ENCODE measurements at regions not wholly inside any gene's neighbourhood (a gene's known extent, or its start where the extent isn't known, plus 50 kb on each side); places are given as distances from the start of the nearest gene placed in this dataset.

DNA sequence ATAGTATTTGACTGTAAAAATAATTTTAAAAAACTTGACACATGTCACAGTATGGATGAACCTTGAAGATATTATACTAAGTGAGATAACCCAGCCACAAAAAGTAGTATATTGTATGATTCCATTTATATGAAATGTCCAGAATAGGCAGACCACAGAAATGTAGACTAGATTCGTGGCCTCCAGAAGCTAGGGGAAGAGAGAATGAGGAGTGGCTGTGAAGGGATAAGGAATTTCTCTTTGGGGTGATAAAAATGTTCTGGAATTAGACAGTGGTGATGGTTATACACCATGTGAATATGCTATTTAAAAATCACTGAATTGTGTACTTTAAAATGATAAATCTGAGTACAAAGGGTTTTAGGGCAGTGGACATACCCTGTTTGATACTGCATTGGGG is 253.1 kb upstream of the DYNLRB2 start:
- H3K4me3 ChIP-seq (ENCODE audit: low read depth, low read length, poor library complexity, severe bottlenecking) = no peak overlapping the region
- no peak overlapping the region for H3K27ac ChIP-seq (ENCODE audit: low read depth, low read length, poor library complexity, severe bottlenecking)
- BruUV-seq (replicated peaks) = no TSS peak
- TF ChIP-seq EZH2 (IDR thresholded peaks at IDR 0.05; ENCODE audit: borderline replicate concordance, low read depth, low read length, poor library complexity, severe bottlenecking) = no peak
- TF ChIP-seq, protein P1, sequence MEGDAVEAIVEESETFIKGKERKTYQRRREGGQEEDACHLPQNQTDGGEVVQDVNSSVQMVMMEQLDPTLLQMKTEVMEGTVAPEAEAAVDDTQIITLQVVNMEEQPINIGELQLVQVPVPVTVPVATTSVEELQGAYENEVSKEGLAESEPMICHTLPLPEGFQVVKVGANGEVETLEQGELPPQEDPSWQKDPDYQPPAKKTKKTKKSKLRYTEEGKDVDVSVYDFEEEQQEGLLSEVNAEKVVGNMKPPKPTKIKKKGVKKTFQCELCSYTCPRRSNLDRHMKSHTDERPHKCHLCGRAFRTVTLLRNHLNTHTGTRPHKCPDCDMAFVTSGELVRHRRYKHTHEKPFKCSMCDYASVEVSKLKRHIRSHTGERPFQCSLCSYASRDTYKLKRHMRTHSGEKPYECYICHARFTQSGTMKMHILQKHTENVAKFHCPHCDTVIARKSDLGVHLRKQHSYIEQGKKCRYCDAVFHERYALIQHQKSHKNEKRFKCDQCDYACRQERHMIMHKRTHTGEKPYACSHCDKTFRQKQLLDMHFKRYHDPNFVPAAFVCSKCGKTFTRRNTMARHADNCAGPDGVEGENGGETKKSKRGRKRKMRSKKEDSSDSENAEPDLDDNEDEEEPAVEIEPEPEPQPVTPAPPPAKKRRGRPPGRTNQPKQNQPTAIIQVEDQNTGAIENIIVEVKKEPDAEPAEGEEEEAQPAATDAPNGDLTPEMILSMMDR (conservative IDR thresholded peaks at IDR 0.05; ENCODE audit: low read depth, low read length) = no peak
- intact Hi-C loops (cut with micrococcal nuclease; ENCODE audit: unreplicated experiment) = no loop called here
- DNase-seq (ENCODE audit: low spot score) = no peak
- H3K27me3 ChIP-seq (replicated peaks; ENCODE audit: insufficient read depth, low read depth, low read length, poor library complexity) = no peaks in the 10 kb centered on the region
- no peaks in the 10 kb centered on the region for H3K4me1 ChIP-seq (ENCODE audit: insufficient read depth, low read length, poor library complexity, severe bottlenecking)
- ChIA-PET POLR2A (ENCODE audit: low non-redundant PET) (no interaction called here), CTCF (no interaction called here)
- no peaks in the 10 kb centered on the region for H3K36me3 ChIP-seq (ENCODE audit: insufficient read depth, low read length, poor library complexity, severe bottlenecking)
- H3K9me3 ChIP-seq (ENCODE audit: low read depth, low read length, poor library complexity, severe bottlenecking) = no peaks in the 10 kb centered on the region

GRCh38 chr16:80285104-80285503 is 255.7 kb upstream of the DYNLRB2 start:
- H3K9me3 ChIP-seq (ENCODE audit: low read depth, low read length, poor library complexity, severe bottlenecking) = no peaks in the 10 kb centered on the region
- H3K27ac ChIP-seq (ENCODE audit: low read depth, low read length, poor library complexity, severe bottlenecking) = no peak overlapping the region
- DNase-seq (ENCODE audit: low spot score) = no peak
- TF ChIP-seq, protein P1 (conservative IDR thresholded peaks at IDR 0.05; ENCODE audit: low read depth, low read length) = no peak
- no peak for TF ChIP-seq EZH2 (IDR thresholded peaks at IDR 0.05; ENCODE audit: borderline replicate concordance, low read depth, low read length, poor library complexity, severe bottlenecking)
- no peak overlapping the region for H3K4me3 ChIP-seq (ENCODE audit: low read depth, low read length, poor library complexity, severe bottlenecking)
- ChIA-PET CTCF (no interaction called here), POLR2A (ENCODE audit: low non-redundant PET) (no interaction called here)
- H3K4me1 ChIP-seq (ENCODE audit: insufficient read depth, low read length, poor library complexity, severe bottlenecking) = no peaks in the 10 kb centered on the region
- H3K27me3 ChIP-seq (replicated peaks; ENCODE audit: insufficient read depth, low read depth, low read length, poor library complexity) = no peaks in the 10 kb centered on the region
- intact Hi-C loops (cut with micrococcal nuclease; ENCODE audit: unreplicated experiment) = no loop called here
- H3K36me3 ChIP-seq (ENCODE audit: insufficient read depth, low read length, poor library complexity, severe bottlenecking) = no peaks in the 10 kb centered on the region
- no TSS peak for BruUV-seq (replicated peaks)

DNA sequence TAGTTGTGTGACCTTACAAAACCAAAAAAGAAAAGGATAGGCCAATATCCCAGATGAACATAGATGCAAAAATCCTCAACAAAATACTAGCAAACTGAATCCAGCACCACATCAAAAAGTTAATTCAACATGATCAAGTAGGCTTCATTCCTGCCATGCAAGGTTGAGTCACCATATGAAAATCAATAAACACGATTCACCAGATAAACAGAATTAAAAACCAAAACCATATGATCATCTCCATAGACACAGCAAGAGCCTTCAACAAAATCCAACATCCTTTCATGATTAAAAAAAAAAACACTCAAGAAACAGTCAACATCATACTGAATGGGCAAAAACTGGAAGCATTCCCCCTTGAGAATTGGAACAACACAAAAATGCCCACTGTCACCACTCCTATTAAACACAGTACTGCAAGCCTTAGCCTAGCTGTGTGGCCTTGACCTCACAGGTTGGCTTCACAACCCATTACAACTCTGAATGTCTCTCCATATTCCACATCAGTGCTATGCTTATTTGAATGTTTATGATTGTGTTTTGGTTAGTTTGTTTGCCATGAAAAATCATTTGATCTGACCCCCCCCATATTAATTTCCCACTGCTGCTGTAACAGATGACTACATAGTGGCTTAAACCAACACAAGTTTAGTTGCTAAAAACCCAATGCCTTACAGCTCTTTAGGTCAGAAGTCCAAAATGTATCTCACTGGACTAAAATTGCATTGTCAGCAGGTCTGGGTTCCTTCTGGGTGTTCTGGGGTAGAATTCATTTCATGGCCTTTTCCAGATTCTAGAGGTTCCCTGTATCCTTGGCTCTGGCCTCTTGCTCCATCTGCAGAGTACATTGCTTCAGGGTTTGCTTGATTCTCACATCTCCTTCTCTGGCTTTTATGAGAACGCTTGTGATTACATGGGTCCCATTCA is 257.1 kb upstream of the DYNLRB2 start:
- no peaks in the 10 kb centered on the region for H3K36me3 ChIP-seq (ENCODE audit: insufficient read depth, low read length, poor library complexity, severe bottlenecking)
- H3K4me1 ChIP-seq (ENCODE audit: insufficient read depth, low read length, poor library complexity, severe bottlenecking) = no peaks in the 10 kb centered on the region
- ChIA-PET POLR2A (ENCODE audit: low non-redundant PET) (no interaction called here), CTCF (no interaction called here)
- DNase-seq (ENCODE audit: low spot score) = no peak
- TF ChIP-seq, protein P1 (conservative IDR thresholded peaks at IDR 0.05; ENCODE audit: low read depth, low read length) = no peak
- intact Hi-C loops (cut with micrococcal nuclease; ENCODE audit: unreplicated experiment) = no loop called here
- no peaks in the 10 kb centered on the region for H3K27me3 ChIP-seq (replicated peaks; ENCODE audit: insufficient read depth, low read depth, low read length, poor library complexity)
- no peak overlapping the region for H3K4me3 ChIP-seq (ENCODE audit: low read depth, low read length, poor library complexity, severe bottlenecking)
- H3K9me3 ChIP-seq (ENCODE audit: low read depth, low read length, poor library complexity, severe bottlenecking) = no peaks in the 10 kb centered on the region
- no peak overlapping the region for H3K27ac ChIP-seq (ENCODE audit: low read depth, low read length, poor library complexity, severe bottlenecking)
- no TSS peak for BruUV-seq (replicated peaks)
